ENCODE measurements at regions not wholly inside any gene's neighbourhood (a gene's known extent, or its start where the extent isn't known, plus 50 kb on each side); places are given as distances from the start of the nearest gene placed in this dataset.
"Not testable (repeated sequence)": the region's sequence is repeated elsewhere in the genome, so short reads cannot be mapped to it uniquely, and the experiment has no call there.

GRCh38 chr2:7530001-7530400, 612.8 kb downstream of the RNF144A start:
- peak; percentile 6 for DNase-seq (ENCODE audit: low read depth)

- DNase-seq (ENCODE audit: low read depth) = no peak
Measured at GRCh38 chr2:7539077-7539476, 621.9 kb downstream of the RNF144A start.

- peak; percentile 49 for DNase-seq (ENCODE audit: low read depth)
Measured at GRCh38 chr2:7539760-7540159, 622.5 kb downstream of the RNF144A start.

- DNase-seq (ENCODE audit: low read depth) = no peak
Measured at GRCh38 chr2:7552825-7553570, 635.8 kb downstream of the RNF144A start.

- no peak for DNase-seq (ENCODE audit: low read depth)
Measured at GRCh38 chr2:7555260-7555659, 638.0 kb downstream of the RNF144A start.

- DNase-seq (ENCODE audit: low read depth) = no peak
Measured at GRCh38 chr2:7557376-7557775, 640.2 kb downstream of the RNF144A start.

GRCh38 chr2:7559791-7560190, 642.6 kb downstream of the RNF144A start:
- DNase-seq (ENCODE audit: low read depth) = no peak

GRCh38 chr2:7566382-7566881, 649.2 kb downstream of the RNF144A start:
- no peak for DNase-seq (ENCODE audit: low read depth)

- DNase-seq (ENCODE audit: low read depth) = not testable (repeated sequence)
Measured at GRCh38 chr2:7567116-7567515, 649.9 kb downstream of the RNF144A start.

- DNase-seq (ENCODE audit: low read depth) = no peak
Measured at GRCh38 chr2:7567646-7568045, 650.4 kb downstream of the RNF144A start.

GRCh38 chr2:7570247-7570646, 653.0 kb downstream of the RNF144A start:
- DNase-seq (ENCODE audit: low read depth) = no peak

GRCh38 chr2:7571701-7572100, 654.5 kb downstream of the RNF144A start:
- no peak for DNase-seq (ENCODE audit: low read depth)

- DNase-seq (ENCODE audit: low read depth) = no peak
Measured at GRCh38 chr2:7572450-7572849, 655.2 kb downstream of the RNF144A start.

GRCh38 chr2:7573166-7573825, 656.1 kb downstream of the RNF144A start:
- peak; percentile 52 for DNase-seq (ENCODE audit: low read depth)

GRCh38 chr2:7574385-7574784, 657.2 kb downstream of the RNF144A start:
- DNase-seq (ENCODE audit: low read depth) = no peak

- no peak for DNase-seq (ENCODE audit: low read depth)
Measured at GRCh38 chr2:7577769-7578168, 660.6 kb downstream of the RNF144A start.

GRCh38 chr2:7584017-7584416, 666.8 kb downstream of the RNF144A start:
- DNase-seq (ENCODE audit: low read depth) = no peak

GRCh38 chr2:7586898-7587297, 669.7 kb downstream of the RNF144A start:
- no peak for DNase-seq (ENCODE audit: low read depth)

GRCh38 chr2:7588295-7588694, 671.1 kb downstream of the RNF144A start:
- DNase-seq (ENCODE audit: low read depth) = no peak

GRCh38 chr2:7592618-7593140, 675.5 kb downstream of the RNF144A start:
- no peak for DNase-seq (ENCODE audit: low read depth)

GRCh38 chr2:7593360-7593759, 676.1 kb downstream of the RNF144A start:
- DNase-seq (ENCODE audit: low read depth) = no peak

GRCh38 chr2:7594211-7594610, 677.0 kb downstream of the RNF144A start:
- no peak for DNase-seq (ENCODE audit: low read depth)

GRCh38 chr2:7595206-7595605, 678.0 kb downstream of the RNF144A start:
- no peak for DNase-seq (ENCODE audit: low read depth)

Data from RPMI7951 (cell line).